ENCODE measurements at regions not wholly inside any gene's neighbourhood (a gene's known extent, or its start where the extent isn't known, plus 50 kb on each side); places are given as distances from the start of the nearest gene placed in this dataset.

DNA sequence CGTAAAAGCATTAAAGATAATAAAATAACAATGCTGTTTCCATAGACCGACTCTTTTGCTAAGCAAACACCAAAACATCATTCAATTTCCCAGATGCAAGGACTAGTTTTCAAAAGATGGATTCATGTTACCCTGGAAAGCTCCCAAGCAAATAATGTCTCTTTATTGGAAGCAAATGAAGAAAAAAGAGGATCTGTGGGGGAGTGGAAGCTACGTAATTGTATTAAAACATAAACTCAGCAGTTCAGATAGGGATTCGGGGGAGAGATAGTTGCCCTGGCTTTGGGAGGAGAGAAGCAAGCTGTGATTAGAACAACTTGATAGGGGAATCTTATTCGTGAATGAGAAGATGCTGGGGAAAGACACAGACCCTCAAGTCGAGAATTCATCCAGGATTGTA lies 491.0 kb upstream of the CLINT1 start:
- peak; percentile 9 for DNase-seq

GRCh38 chr5:158344376-158344775 lies 485.4 kb upstream of the CLINT1 start:
- DNase-seq, result no peak

DNA sequence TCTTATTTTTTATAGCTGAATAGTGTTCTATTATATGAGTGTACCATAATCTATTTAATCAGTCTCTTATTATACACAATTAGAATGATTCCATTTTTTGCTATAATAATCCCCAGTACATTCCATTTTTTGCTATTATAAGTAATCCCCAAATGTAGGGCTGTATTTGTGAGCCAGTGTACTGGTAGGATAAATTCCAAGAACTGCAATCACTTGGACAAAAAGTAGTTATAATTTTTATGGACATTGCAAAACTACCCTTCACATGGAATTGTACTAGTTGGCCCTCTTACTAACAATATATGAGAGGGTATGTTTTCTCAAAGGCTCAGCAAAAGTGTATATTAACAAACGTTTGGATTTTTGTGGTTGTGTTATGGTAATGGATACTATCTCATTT lies 481.7 kb upstream of the CLINT1 start:
- DNase-seq, result no peak

DNA sequence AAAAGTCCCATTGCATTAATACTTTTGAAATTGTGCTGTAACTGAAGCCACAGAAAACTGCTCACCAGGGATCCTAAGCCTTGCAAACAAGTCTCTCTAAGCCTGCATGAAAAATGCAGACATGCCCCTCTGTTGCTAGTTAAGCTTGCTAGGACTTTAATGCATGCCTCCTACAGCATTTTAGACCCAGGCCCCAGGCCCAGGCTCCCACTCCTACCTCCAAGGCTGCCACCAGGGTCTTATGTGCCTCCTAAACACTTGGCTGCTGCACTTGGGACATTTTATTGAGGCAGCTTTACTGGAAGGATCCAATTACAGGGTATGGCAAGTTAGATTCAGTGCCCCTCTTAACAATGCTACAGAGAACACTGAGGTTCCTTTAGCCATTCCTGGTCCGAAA lies 467.3 kb upstream of the CLINT1 start:
- no peak for DNase-seq

GRCh38 chr5:158324236-158324635 lies 465.3 kb upstream of the CLINT1 start:
- no peak for DNase-seq

- DNase-seq, result no peak
These were observed 463.7 kb upstream of the CLINT1 start for GRCh38 chr5:158322620-158323019.

DNA sequence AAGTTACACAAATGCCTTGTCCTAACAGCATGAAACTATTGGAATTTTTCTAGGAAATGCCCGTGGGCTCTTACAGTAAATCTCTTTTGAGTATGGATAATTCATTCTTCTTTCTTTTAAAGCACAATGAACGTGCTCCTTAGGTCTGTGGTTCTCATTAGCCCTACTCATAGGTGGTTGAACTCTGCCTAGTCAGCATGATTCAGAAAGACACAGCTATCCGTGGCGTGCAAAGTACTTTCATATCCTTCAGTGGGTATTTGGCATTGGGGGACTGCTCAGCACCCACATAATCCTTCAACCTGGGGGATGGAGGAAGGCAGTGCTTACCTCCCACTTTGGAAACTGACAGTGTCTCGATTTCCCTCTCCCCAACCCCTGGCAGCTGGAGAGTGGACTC lies 462.0 kb upstream of the CLINT1 start:
- no peak for DNase-seq

- no peak for DNase-seq
These were observed 461.3 kb upstream of the CLINT1 start for GRCh38 chr5:158320178-158320674.

GRCh38 chr5:158317507-158317906 lies 458.6 kb upstream of the CLINT1 start:
- no peak for DNase-seq

- DNase-seq, result no peak
These were observed 455.0 kb upstream of the CLINT1 start for GRCh38 chr5:158313733-158314464.

- DNase-seq, result no peak
These were observed 454.2 kb upstream of the CLINT1 start for GRCh38 chr5:158313027-158313732.

DNA sequence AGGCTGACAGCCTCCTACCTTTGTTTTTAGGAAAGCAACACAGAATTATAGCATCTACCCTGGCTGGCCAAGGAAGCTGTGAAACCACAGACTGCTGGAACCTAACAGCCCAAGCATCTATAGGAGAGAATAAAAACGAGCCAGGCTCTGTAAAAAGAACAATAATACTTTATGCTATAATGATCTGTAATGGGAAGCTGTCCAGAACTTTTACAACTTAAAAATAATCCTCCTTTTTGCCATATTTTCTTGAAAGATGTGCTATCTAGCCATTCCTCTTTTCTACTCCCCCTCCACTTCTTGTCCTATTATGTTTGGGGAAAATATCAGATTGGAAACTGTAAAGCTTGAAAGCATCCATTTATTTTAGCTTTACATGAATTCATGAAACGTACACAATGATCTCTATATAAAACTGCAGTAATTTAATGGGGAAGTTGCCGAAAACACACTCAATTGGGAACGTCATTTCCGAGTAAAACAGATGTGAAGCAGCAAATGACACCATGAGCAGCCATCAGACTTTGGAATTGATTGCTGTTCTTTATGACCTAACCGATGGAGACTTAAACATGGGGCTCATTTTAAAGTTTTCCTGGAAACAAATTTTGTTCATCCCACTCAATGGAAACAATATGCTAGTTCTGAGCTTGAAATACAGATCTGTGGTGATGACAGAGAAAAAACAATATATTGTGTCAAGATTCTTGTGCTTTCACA lies 450.3 kb upstream of the CLINT1 start:
- no peak for DNase-seq

DNA sequence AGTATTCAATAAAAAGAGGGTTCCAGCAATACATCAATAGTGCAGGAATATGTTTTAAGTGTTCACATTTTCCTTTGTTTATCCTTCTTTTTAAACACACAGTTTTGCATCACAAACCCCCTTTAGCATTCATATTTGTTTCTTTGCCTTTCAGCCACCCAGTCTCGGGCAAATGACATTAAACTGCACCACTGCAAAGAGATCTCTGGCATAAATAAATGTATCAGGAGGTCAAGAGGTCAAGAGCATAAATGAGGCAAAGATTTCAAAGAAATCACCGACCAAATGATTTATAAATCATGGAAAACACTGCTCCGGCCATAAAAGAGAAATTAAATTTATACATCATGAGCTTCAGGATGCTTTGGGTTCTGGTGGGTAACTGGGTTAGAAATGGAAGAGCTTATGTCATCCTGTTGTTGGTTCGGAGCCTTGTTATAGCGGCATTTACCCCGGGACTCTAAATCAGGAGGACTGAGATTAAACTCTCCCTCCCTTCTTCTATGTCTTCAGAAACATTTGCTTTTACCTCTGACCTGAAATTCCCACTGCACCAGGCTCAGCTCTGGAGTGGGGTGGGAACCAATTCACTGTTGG lies 449.6 kb upstream of the CLINT1 start:
- DNase-seq, result no peak

- DNase-seq, result no peak
These were observed 446.9 kb upstream of the CLINT1 start for GRCh38 chr5:158305861-158306260.

- DNase-seq, result no peak
These were observed 445.7 kb upstream of the CLINT1 start for GRCh38 chr5:158304607-158305006.

DNA sequence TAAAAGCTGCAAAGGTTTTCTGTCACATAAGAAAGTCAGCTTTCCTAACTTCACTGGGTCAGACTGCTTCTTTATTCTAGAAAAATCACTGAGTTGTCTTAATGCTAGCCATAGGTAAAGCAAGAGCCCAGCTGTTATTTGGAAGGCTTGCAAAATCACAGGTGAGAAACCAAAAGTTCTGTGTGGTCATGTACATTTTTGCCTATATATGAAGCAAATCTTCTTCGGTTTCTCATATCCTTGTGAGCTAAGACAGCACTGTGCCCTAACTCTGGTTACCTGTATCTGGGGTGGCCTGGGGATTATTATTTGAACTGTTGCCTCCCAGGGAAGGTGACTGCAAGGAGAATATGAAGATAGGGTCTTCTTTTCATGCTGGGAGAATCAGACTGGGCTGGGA lies 444.9 kb upstream of the CLINT1 start:
- DNase-seq, result no peak

DNA sequence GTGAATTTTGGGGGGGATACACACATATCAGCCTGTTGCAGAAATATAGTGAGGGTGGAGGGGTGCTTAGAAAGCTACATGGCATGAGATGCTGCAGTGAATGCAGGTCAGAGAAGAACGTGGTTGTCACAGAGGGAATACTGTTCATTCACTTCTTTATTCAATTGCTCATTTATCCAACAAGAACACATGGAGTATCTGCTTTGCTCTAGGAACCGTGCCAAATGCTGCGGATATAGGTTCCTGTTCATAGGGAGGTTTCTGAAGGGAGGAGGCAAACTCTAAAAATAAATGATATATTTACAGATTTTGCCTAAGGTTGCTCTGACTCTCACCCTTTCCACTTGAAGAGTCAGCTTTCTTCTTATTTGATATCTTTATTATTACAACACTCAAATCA lies 444.3 kb upstream of the CLINT1 start:
- DNase-seq, result no peak

DNA sequence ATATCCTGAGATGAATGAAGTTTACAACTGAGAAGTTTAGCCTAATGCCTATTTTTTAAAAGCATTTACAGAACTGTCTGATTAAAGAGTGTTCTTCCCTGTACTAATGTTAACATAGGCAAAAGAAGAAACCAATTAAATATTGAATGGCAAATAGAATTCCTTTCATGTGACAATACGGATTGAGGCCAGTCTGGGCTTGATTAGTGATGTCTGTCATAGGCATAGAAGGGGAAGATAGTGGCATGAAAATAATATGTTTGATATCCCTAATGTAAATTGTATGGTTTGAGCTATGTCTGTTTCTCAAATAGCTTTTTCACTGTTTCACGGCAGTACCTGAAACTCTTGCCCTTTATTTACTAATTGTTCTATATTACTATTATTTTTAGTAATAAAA lies 443.1 kb upstream of the CLINT1 start:
- DNase-seq, result no peak

DNA sequence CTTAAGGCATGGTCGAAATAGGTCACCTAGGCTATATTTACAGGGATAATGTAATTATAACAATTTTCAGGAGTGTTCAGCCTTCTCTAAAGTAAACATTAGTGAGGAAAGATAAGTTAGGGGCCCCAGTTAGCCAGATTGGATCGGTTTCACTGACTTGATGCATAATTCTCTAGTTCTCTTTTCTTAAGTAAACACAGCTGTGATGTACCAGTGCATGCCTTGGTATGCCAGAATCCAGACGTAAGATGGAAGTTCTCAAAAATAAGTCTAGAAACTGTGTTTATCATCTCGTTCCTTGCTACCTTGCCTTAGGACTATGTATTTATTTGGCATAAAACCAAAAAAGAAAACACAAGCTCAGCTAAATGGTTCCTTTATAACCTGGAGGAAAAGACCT lies 442.2 kb upstream of the CLINT1 start:
- DNase-seq, result no peak

DNA sequence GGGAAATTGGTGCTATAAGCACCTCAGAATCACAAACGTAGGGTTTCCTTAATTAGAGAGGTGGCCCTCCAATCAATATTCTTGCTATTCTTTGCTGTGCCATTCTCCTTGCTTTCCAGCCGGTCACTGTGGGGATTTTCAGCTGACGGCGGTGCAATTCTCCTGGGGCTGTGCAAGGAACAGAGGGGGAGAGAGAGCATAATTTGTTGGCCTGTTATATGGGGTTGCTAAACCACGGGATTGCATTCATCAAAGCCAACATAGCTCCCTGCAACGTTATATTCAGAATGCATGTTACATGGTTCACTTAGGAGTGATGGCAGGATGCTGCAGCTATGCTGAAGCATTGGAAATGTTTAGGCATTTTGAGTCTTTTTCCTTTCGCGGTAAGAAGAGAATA lies 441.3 kb upstream of the CLINT1 start:
- no peak for DNase-seq

DNA sequence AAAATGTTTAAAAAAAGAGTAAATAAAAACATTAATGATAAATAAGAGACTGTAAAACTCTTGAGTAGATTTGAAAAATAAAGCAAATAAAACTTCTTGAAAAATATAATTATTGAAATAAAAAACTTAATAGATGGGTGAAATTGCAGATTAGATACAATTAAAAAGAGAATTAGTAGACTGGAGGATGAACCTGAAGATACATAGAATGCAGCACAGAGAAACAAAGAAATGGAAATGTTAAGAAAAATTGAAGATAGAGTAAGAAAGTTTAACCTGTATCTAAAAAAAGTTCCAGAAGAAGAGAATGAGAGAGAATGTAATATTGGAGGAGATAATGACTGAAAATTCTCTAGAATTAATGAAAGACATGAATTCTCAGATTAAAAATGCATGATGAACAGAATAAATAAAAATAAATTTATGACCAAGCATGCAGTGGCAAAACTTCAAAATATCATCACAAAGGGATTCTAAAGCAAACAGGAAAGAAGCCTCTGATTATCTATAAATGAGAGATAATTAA lies 438.1 kb upstream of the CLINT1 start:
- DNase-seq, result no peak

DNA sequence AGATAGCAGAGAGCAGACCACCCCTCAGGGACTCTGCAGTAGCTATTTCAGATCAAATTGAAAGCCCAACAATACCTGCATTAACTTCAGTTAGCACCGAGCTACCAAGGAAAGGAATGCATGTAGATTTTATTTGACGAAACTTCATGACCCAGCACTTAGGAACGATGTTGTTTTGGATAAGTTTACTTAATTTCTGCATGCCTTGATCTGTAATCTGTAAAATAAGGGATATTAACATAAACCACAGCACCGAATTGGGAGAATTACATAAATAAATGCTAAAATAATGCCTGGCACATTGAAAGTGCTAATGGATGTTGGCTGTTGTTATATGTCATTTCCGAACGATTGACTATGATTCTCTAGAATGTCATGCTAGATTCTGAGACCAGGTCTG lies 435.8 kb upstream of the CLINT1 start:
- no peak for DNase-seq

DNA sequence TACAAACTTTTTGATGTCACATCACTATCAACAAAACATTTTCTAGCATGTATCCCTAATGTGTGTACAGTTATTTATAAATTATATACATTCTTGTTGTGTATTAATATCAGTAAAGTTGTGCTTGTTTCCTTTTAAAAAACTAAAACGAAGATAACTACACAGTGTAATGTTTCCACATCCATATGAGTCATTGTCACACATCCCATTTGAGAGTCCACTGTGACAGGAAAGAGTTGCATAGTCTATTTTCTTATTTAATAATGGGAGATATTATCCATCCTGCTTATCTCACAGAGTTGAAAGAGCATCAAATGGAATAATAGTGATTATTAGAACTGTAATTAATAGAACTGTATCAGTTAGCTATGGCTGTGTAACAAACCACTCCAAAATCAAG lies 434.0 kb upstream of the CLINT1 start:
- no peak for DNase-seq
